SK-N-SH (cell line): ENCODE measurements at regions not wholly inside any gene's neighbourhood (a gene's known extent, or its start where the extent isn't known, plus 50 kb on each side); places are given as distances from the start of the nearest gene placed in this dataset.

Experiments used
- CTCF ChIA-PET: fragments of 300-600, 350-600 bp; formaldehyde crosslinking; extraction: SDS; loops from one replicate; lab custom pipeline; 2021; lab: Yijun Ruan, JAX
- POLR2A ChIA-PET: fragments of 350-600 bp; sonication (Branson Sonifier 250); formaldehyde crosslinking; extraction: SDS; loops from one replicate; lab custom pipeline; 2020; ENCODE audit warnings: antibody characterized with exemption, inconsistent platforms; lab: Yijun Ruan, JAX
- DNase-seq: peaks from one replicate; pipeline ENCODE4 v3.0.0; 2012
- H2AFZ ChIP-seq: fragments of 200-600 bp; sonication (generic); 2 replicates; pipeline ENCODE4 v1.8.1; 2016; ENCODE audit warnings: antibody characterized with exemption, mild to moderate bottlenecking, low read depth
- H3F3A ChIP-seq: fragments of 200-600 bp; sonication (generic); replicated peaks from 2 replicates; pipeline ENCODE3; 2016; ENCODE audit warnings: antibody characterized with exemption, mild to moderate bottlenecking; ENCODE audit not compliant: insufficient read depth
- H3K27ac ChIP-seq, 2 experiments: fragments of 200-500 bp in 1 of 2; fragments of 200-600 bp in 1 of 2; sonication (Bioruptor generic) in 1 of 2; sonication (generic), shearing (Covaris generic) in 1 of 2; 2 replicates each; pipeline versions ENCODE4 v1.5.1 to v1.6.1; 2014 to 2016; ENCODE audit warnings: low read depth in 2 of 2, inconsistent platforms in 1 of 2, low read length in 1 of 2, mild to moderate bottlenecking in 1 of 2, mixed read lengths in 1 of 2
- H3K27me3 ChIP-seq: fragments of 200-600 bp; sonication (generic), shearing (Covaris generic); 2 replicates; pipeline ENCODE4 v1.6.1; 2016; ENCODE audit warnings: mixed run types; ENCODE audit not compliant: insufficient read depth
- H3K36me3 ChIP-seq, 2 experiments: fragments of 200-500 bp in 1 of 2; fragments of 200-600 bp in 1 of 2; sonication (Bioruptor generic) in 1 of 2; sonication (generic) in 1 of 2; replicated peaks in 1 of 2; 2 replicates each; pipeline versions ENCODE3 to v1.5.1; 2014 to 2016; ENCODE audit warnings: low read length in 1 of 2, mild to moderate bottlenecking in 1 of 2; ENCODE audit not compliant: insufficient read depth in 2 of 2, control insufficient read depth in 1 of 2
- H3K4me1 ChIP-seq, 2 experiments: fragments of 200-500 bp in 1 of 2; fragments of 200-600 bp in 1 of 2; sonication (Bioruptor generic) in 1 of 2; sonication (generic), shearing (Covaris generic) in 1 of 2; 2 replicates each; pipeline versions ENCODE4 v1.5.1 to v1.6.1; 2014 to 2016; ENCODE audit warnings: low read depth in 1 of 2, low read length in 1 of 2, mixed run types in 1 of 2; ENCODE audit not compliant: insufficient read depth in 2 of 2, control insufficient read depth in 1 of 2
- H3K4me2 ChIP-seq: fragments of 200-600 bp; sonication (generic), shearing (Covaris generic); 2 replicates; pipeline ENCODE4 v1.6.1; 2017; ENCODE audit warnings: mixed run types
- H3K4me3 ChIP-seq, 2 experiments: fragments of 200-500 bp in 1 of 2; fragments of 200-600 bp in 1 of 2; sonication (Bioruptor generic) in 1 of 2; sonication (generic), shearing (Covaris generic) in 1 of 2; 2 replicates each; pipeline versions ENCODE4 v1.5.1 to v1.8.1; 2014 to 2016; ENCODE audit warnings: low read depth in 2 of 2, inconsistent platforms in 1 of 2, low read length in 1 of 2, mild to moderate bottlenecking in 1 of 2, mixed read lengths in 1 of 2, moderate library complexity in 1 of 2
- H3K79me2 ChIP-seq: fragments of 200-600 bp; sonication (generic); 2 replicates; pipeline ENCODE4 v1.8.1; 2017; ENCODE audit warnings: mild to moderate bottlenecking; ENCODE audit not compliant: insufficient read depth
- H3K9ac ChIP-seq: fragments of 200-600 bp; sonication (generic); 2 replicates; pipeline ENCODE4 v1.6.1; 2017; ENCODE audit warnings: mixed run types
- H3K9me2 ChIP-seq: fragments of 200-600 bp; sonication (generic); 2 replicates; pipeline ENCODE4 v1.6.1; 2017; ENCODE audit warnings: mixed run types
- H3K9me3 ChIP-seq: fragments of 200-600 bp; sonication (generic); 2 replicates; pipeline ENCODE4 v1.6.1; 2017; ENCODE audit warnings: mixed run types, mild to moderate bottlenecking, moderate library complexity
- H4K20me1 ChIP-seq: fragments of 200-600 bp; sonication (generic); 2 replicates; pipeline ENCODE4 v1.6.1; 2017; ENCODE audit warnings: mild to moderate bottlenecking, mixed run types; ENCODE audit not compliant: insufficient read depth
- CHD2 ChIP-seq: fragments of 150-350 bp; IDR thresholded peaks from 2 replicates; pipeline ENCODE4 v1.6.1; 2018; ENCODE audit warnings: low read length; ENCODE audit not compliant: partially characterized antibody
- ELF1 ChIP-seq: IDR thresholded peaks from 2 replicates; pipeline ENCODE4 v1.4.0; 2012
- EP300 ChIP-seq, 2 experiments: IDR thresholded peaks; 2 replicates each; pipeline versions ENCODE4 v1.4.0 to v1.6.1; 2012; ENCODE audit warnings: borderline replicate concordance in 1 of 2, low read depth in 1 of 2, low read length in 1 of 2
- EZH2phosphoT487 ChIP-seq: fragments of 200-600 bp; sonication (generic); IDR thresholded peaks from 2 replicates; pipeline ENCODE4 v1.6.1; 2017; ENCODE audit warnings: low read depth, mixed run types, mild to moderate bottlenecking, antibody characterized with exemption, moderate library complexity, borderline replicate concordance
- FOSL2 ChIP-seq: IDR thresholded peaks from 2 replicates; pipeline ENCODE4 v1.4.0; 2012; ENCODE audit warnings: low read depth, mild to moderate bottlenecking, moderate library complexity, borderline replicate concordance
- FOXJ3 ChIP-seq: sonication (generic); formaldehyde crosslinking; IDR thresholded peaks from 2 replicates; pipeline ENCODE4 v1.5.1; 2020; ENCODE audit warnings: mild to moderate bottlenecking, missing genetic modification reagents
- FOXM1 ChIP-seq: IDR thresholded peaks from 2 replicates; pipeline ENCODE4 v1.4.0; 2012; ENCODE audit warnings: low read depth, mild to moderate bottlenecking
- IRF3 ChIP-seq: fragments of 150-350 bp; IDR thresholded peaks from 2 replicates; pipeline ENCODE4 v1.6.1; 2016; ENCODE audit warnings: mild to moderate bottlenecking, low read depth, low read length
- JUND ChIP-seq: IDR thresholded peaks from 2 replicates; pipeline ENCODE4 v1.4.0; 2012
- MAX ChIP-seq: IDR thresholded peaks from 2 replicates; pipeline ENCODE4 v1.4.0; 2012; ENCODE audit warnings: low read depth
- MXI1 ChIP-seq: IDR thresholded peaks from 2 replicates; pipeline ENCODE4 v1.6.1; 2012; ENCODE audit warnings: mild to moderate bottlenecking, low read depth, low read length, improper control_type of control experiment
- NRF1 ChIP-seq: IDR thresholded peaks from 2 replicates; pipeline ENCODE4 v1.6.1; 2012; ENCODE audit warnings: low read depth, mild to moderate bottlenecking, low read length
- PBX3 ChIP-seq: IDR thresholded peaks from 2 replicates; pipeline ENCODE4; 2012
- RAD21 ChIP-seq: IDR thresholded peaks from 2 replicates; pipeline ENCODE4 v1.6.1; 2012; ENCODE audit warnings: mild to moderate bottlenecking, low read length
- RCOR1 ChIP-seq: fragments of 150-350 bp; IDR thresholded peaks from 2 replicates; pipeline ENCODE4 v1.6.1; 2017; ENCODE audit warnings: antibody characterized with exemption, low read length
- REST ChIP-seq: IDR thresholded peaks from 2 replicates; pipeline ENCODE4 v1.6.1; 2012; ENCODE audit warnings: mild to moderate bottlenecking, low read depth, low read length, moderate library complexity
- RFX5 ChIP-seq: IDR thresholded peaks from 2 replicates; pipeline ENCODE4 v1.6.1; 2012; ENCODE audit warnings: mild to moderate bottlenecking, improper control_type of control experiment, low read length
- RXRA ChIP-seq: IDR thresholded peaks from 2 replicates; pipeline ENCODE4 v1.4.0; 2012; ENCODE audit warnings: low read depth, mild to moderate bottlenecking, borderline replicate concordance
- TAF1 ChIP-seq: IDR thresholded peaks from 2 replicates; pipeline ENCODE4 v1.6.1; 2012; ENCODE audit warnings: low read depth, mild to moderate bottlenecking, low read length, moderate library complexity, borderline replicate concordance
- TCF12 ChIP-seq: IDR thresholded peaks from 2 replicates; pipeline ENCODE4 v1.4.0; 2012
- TEAD4 ChIP-seq: IDR thresholded peaks from 2 replicates; pipeline ENCODE4 v1.4.0; 2012; ENCODE audit warnings: mild to moderate bottlenecking, borderline replicate concordance; ENCODE audit not compliant: insufficient read depth
- USF1 ChIP-seq: IDR thresholded peaks from 2 replicates; pipeline ENCODE4 v1.4.0; 2012; ENCODE audit warnings: low read depth, borderline replicate concordance
- YY1 ChIP-seq: IDR thresholded peaks from 2 replicates; pipeline ENCODE4 v1.4.0; 2012; ENCODE audit warnings: low read depth, mild to moderate bottlenecking
- WGBS: methylation state at CpG from one replicate; pipeline ENCODE4 v1.1.6; 2017; ENCODE audit warnings: low lambda C conversion rate; 5-methylcytosine and 5-hydroxymethylcytosine counted together

GRCh38 chr16:86176462-86176861 lies 277.5 kb downstream of the IRF8 start:
- no peaks in the 10 kb centered on the region for H3K36me3 ChIP-seq
- H2AFZ ChIP-seq = no peak overlapping the region
- H3K27ac ChIP-seq = no peak overlapping the region
- H3K4me1 ChIP-seq = no peaks in the 10 kb centered on the region
- CTCF ChIA-PET = no interaction called here
- no peaks in the 10 kb centered on the region for H3F3A ChIP-seq
- POLR2A ChIA-PET = no interaction called here
- no peaks in the 10 kb centered on the region for H3K9me2 ChIP-seq
- DNase-seq = no peak
- whole genome bisulfite sequencing = 11% methylated on average over 3 of the region's 3 CpGs
- H3K9ac ChIP-seq = no peak overlapping the region
- no peak overlapping the region for H3K4me2 ChIP-seq
- no peaks in the 10 kb centered on the region for H4K20me1 ChIP-seq
- TF ChIP-seq REST (no peak), CHD2 (no peak), EZH2phosphoT487 (no peak), RAD21 (no peak), PBX3 (no peak), MXI1 (no peak)
- H3K79me2 ChIP-seq = no peaks in the 10 kb centered on the region
- H3K9me3 ChIP-seq = no peaks in the 10 kb centered on the region
- H3K4me3 ChIP-seq = no peak overlapping the region
- H3K27me3 ChIP-seq = peaks cover 26% of the 10 kb centered on the region; the same call in 1 of the 2 replicates

GRCh38 chr16:86180244-86180643 lies 281.3 kb downstream of the IRF8 start:
- Histone ChIP-seq H3K9me2 (no peaks in the 10 kb centered on the region), H3K9me3 (no peaks in the 10 kb centered on the region), H3K4me1 (no peaks in the 10 kb centered on the region), H3K27ac (no peak overlapping the region), H3K9ac (no peak overlapping the region), H3K4me3 (no peak overlapping the region), H2AFZ (no peak overlapping the region), H3K27me3 (peaks cover 11% of the 10 kb centered on the region), H3K4me2 (no peak overlapping the region), H3F3A (no peaks in the 10 kb centered on the region), H3K36me3 (no peaks in the 10 kb centered on the region), H3K79me2 (no peaks in the 10 kb centered on the region), H4K20me1 (no peaks in the 10 kb centered on the region)
- ChIA-PET CTCF (no interaction called here), POLR2A (no interaction called here)
- no peak for DNase-seq
- 14% methylated on average over 13 of the region's 13 CpGs for WGBS
- TF ChIP-seq RCOR1 (no peak), YY1 (no peak), TEAD4 (no peak), EP300 (IDR thresholded peaks at IDR 0.05; ENCODE audit: borderline replicate concordance in 1 of 2, low read depth in 1 of 2, low read length in 1 of 2) (no peak), ELF1 (no peak), RXRA (no peak), TCF12 (no peak), RAD21 (no peak), NRF1 (no peak), FOSL2 (no peak), CHD2 (no peak), IRF3 (no peak), RFX5 (no peak), MAX (no peak), FOXJ3 (CRISPR knock-in tag) (no peak), JUND (no peak), FOXM1 (no peak), USF1 (no peak), TAF1 (no peak)
